GM12878 (cell line): ENCODE measurements at regions not wholly inside any gene's neighbourhood (a gene's known extent, or its start where the extent isn't known, plus 50 kb on each side); places are given as distances from the start of the nearest gene placed in this dataset.

Source experiments
- ATAC-seq: fragments of 200-7000 bp; cut with Tn5 transposase; 3 replicates; pipeline ENCODE4 v1.9.1; 2020; ENCODE audit warnings: mild to moderate bottlenecking, moderate library complexity
- BruUV-seq: library from RNA; stranded (reverse); fragments of 400-500 nt; replicated peaks from 2 replicates; lab custom pipeline; 2021; lab: Mats Ljungman, UMichigan
- CTCF ChIA-PET: fragments of 300-600 bp; sonication (Branson Sonifier 250); formaldehyde crosslinking; extraction: SDS; loops from one replicate; lab custom pipeline; 2021; ENCODE audit warnings: inconsistent platforms; lab: Yijun Ruan, JAX
- POLR2A ChIA-PET: fragments of 350-600 bp; formaldehyde crosslinking; extraction: SDS; loops from one replicate; lab custom pipeline; 2021; ENCODE audit warnings: inconsistent platforms; lab: Charles Lee
- RAD21 ChIA-PET: fragments of 300-600 bp; sonication (Branson Sonifier 250); formaldehyde crosslinking; loops from one replicate; lab custom pipeline; 2023; ENCODE audit warnings: antibody characterized with exemption; ENCODE audit not compliant: unreplicated experiment; lab: Charles Lee
- SMC1A ChIA-PET: fragments of 300-600 bp; sonication (Branson Sonifier 250); formaldehyde crosslinking; loops from one replicate; lab custom pipeline; 2023; ENCODE audit not compliant: unreplicated experiment, uncharacterized antibody; lab: Charles Lee
- DNase-seq: peaks from one replicate; pipeline ENCODE4 v3.0.0-alpha.2; 2011; ENCODE audit warnings: low read depth, low spot score
- FAIRE-seq: peaks from 3 replicates; lab custom pipeline; 2011; peaks lifted over from hg19 to GRCh38; lab: Jason Lieb, UNC
- H2AFZ ChIP-seq: 2 replicates; pipeline ENCODE4 v1.6.0; 2011; ENCODE audit warnings: low read depth, low read length, control low read depth; ENCODE audit not compliant: control insufficient read depth
- H3K27ac ChIP-seq: 2 replicates; pipeline ENCODE4 v1.5.1; 2011; ENCODE audit warnings: control low read depth; ENCODE audit not compliant: control insufficient read depth, insufficient read depth
- H3K27me3 ChIP-seq, 2 experiments: replicated peaks in 1 of 2; 2 replicates each; pipeline versions ENCODE4 v1.6.0 to v1.6.1; 2011; ENCODE audit warnings: low read length in 1 of 2; ENCODE audit not compliant: control insufficient read depth in 2 of 2, insufficient read depth in 2 of 2
- H3K36me3 ChIP-seq, 2 experiments: 2 replicates each; pipeline ENCODE4 v1.5.1; 2011; ENCODE audit warnings: low read length in 1 of 2; ENCODE audit not compliant: control insufficient read depth in 2 of 2, insufficient read depth in 2 of 2
- H3K4me1 ChIP-seq: 2 replicates; pipeline ENCODE4 v1.6.1; 2011; ENCODE audit warnings: mild to moderate bottlenecking, low read length, moderate library complexity, mixed read lengths; ENCODE audit not compliant: control insufficient read depth, insufficient read depth
- H3K4me2 ChIP-seq: 2 replicates; pipeline ENCODE4 v1.6.0; 2011; ENCODE audit warnings: control low read depth; ENCODE audit not compliant: control insufficient read depth, insufficient read depth
- H3K4me3 ChIP-seq: fragments of 200-600 bp; sonication (generic); 2 replicates; pipeline ENCODE4 v1.5.1; 2016
- H3K79me2 ChIP-seq: 2 replicates; pipeline ENCODE4 v1.6.0; 2011; ENCODE audit warnings: low read length; ENCODE audit not compliant: control insufficient read depth, insufficient read depth
- H3K9ac ChIP-seq: 2 replicates; pipeline ENCODE4 v1.8.0; 2011; ENCODE audit warnings: low read length, control low read depth, mixed read lengths; ENCODE audit not compliant: control insufficient read depth, insufficient read depth
- H3K9me3 ChIP-seq: replicated peaks from 3 replicates; pipeline ENCODE4 v1.5.1; 2011; ENCODE audit warnings: mild to moderate bottlenecking, low read length; ENCODE audit not compliant: control insufficient read depth, insufficient read depth
- H4K20me1 ChIP-seq: 2 replicates; pipeline ENCODE4 v1.6.0; 2011; ENCODE audit not compliant: control insufficient read depth, insufficient read depth
- EED ChIP-seq: sonication (generic); IDR thresholded peaks from 2 replicates; pipeline ENCODE4 v1.6.1; 2016; ENCODE audit warnings: antibody characterized with exemption, low read depth
- HCFC1 ChIP-seq: fragments of 150-350 bp; IDR thresholded peaks from 2 replicates; pipeline ENCODE4 v1.6.1; 2014; ENCODE audit warnings: low read length
- IKZF1 ChIP-seq: fragments of 450-650 bp; conservative IDR thresholded peaks from 2 replicates; pipeline ENCODE4 v1.6.1; 2017; ENCODE audit warnings: antibody characterized with exemption, mild to moderate bottlenecking
- MTA3 ChIP-seq: IDR thresholded peaks from 2 replicates; pipeline ENCODE4 v1.6.1; 2012; ENCODE audit warnings: low read length, inconsistent platforms, borderline replicate concordance
- MYB ChIP-seq: fragments of 150-350 bp; IDR thresholded peaks from 2 replicates; pipeline ENCODE4 v1.6.1; 2014; ENCODE audit warnings: mild to moderate bottlenecking, low read depth, low read length, borderline replicate concordance
- WGBS: methylation state at CpG from one replicate; pipeline ENCODE4 v1.1.6; 2016; ENCODE audit warnings: low lambda C conversion rate; ENCODE audit not compliant: insufficient replicate concordance, insufficient coverage; ENCODE audit errors: missing lambda C conversion rate; 5-methylcytosine and 5-hydroxymethylcytosine counted together
- in situ Hi-C: fragments of 300-500 bp; cut with MboI; formaldehyde crosslinking; loops from 9 replicates; pipeline ENCODE4 v1.14.3; 2018; ENCODE audit warnings: mixed read lengths
- intact Hi-C: fragments of 100-400 bp; cut with micrococcal nuclease; formaldehyde crosslinking; loops from one replicate; pipeline ENCODE4 v1.14.2; 2022; ENCODE audit not compliant: unreplicated experiment
- TF ChIP-seq, protein P1 (sequence below): fragments of 450-650 bp; IDR thresholded peaks from 2 replicates; pipeline ENCODE4 v1.6.1; 2017; ENCODE audit warnings: antibody characterized with exemption, mild to moderate bottlenecking, moderate library complexity
- TF ChIP-seq, protein P2 (sequence below): fragments of 150-350 bp; IDR thresholded peaks from 2 replicates; pipeline ENCODE4 v1.6.1; 2014; ENCODE audit warnings: mild to moderate bottlenecking, low read depth, low read length

DNA sequence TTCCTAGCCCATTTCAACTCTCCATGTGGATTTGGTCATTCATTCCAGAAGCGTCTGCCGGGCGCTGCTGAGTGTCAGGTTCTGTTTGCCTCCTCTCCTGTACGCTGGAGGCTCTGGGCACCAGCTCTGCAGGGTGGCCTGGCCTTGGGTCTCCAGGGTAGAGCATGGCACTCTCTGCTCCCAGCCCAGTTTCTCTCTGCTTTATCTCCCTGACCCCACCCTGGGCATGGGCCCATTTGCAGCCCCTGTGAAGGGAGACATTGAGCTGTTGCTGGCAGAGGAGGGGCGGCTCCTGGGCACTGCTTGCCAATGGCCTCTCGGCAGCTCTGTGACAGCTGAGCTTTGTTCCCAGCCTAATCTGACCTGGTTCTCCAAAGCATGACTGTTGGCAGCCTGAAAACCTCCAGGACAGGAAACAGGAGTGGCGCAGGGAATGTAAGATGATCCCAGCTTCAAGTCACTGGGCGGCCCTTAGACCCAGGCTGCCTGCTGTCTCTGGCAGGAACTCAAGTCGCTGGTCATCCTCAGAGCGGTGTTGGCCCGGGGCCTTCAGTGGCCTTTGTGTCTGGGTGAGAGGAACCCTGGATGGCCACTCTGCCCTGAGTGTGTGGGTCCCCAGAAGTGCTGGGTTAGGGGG is 146.8 kb downstream of the SEC14L1 start:
- no peak overlapping the region for H3K4me2 ChIP-seq

More for the DNA sequence above, 146.8 kb downstream of the SEC14L1 start:
- Histone ChIP-seq H2AFZ (no peak overlapping the region), H3K79me2 (peaks cover 5% of the 10 kb centered on the region), H3K4me3 (no peak overlapping the region), H4K20me1 (no peaks in the 10 kb centered on the region), H3K27ac (no peak overlapping the region), H3K36me3 (no peaks in the 10 kb centered on the region), H3K4me1 (peaks cover 7% of the 10 kb centered on the region; the same call in 1 of the 2 replicates), H3K9me3 (no peaks in the 10 kb centered on the region), H3K27me3 (no peaks in the 10 kb centered on the region), H3K9ac (no peak overlapping the region)
- TF ChIP-seq IKZF1 = no peak
- TF ChIP-seq, protein P1, sequence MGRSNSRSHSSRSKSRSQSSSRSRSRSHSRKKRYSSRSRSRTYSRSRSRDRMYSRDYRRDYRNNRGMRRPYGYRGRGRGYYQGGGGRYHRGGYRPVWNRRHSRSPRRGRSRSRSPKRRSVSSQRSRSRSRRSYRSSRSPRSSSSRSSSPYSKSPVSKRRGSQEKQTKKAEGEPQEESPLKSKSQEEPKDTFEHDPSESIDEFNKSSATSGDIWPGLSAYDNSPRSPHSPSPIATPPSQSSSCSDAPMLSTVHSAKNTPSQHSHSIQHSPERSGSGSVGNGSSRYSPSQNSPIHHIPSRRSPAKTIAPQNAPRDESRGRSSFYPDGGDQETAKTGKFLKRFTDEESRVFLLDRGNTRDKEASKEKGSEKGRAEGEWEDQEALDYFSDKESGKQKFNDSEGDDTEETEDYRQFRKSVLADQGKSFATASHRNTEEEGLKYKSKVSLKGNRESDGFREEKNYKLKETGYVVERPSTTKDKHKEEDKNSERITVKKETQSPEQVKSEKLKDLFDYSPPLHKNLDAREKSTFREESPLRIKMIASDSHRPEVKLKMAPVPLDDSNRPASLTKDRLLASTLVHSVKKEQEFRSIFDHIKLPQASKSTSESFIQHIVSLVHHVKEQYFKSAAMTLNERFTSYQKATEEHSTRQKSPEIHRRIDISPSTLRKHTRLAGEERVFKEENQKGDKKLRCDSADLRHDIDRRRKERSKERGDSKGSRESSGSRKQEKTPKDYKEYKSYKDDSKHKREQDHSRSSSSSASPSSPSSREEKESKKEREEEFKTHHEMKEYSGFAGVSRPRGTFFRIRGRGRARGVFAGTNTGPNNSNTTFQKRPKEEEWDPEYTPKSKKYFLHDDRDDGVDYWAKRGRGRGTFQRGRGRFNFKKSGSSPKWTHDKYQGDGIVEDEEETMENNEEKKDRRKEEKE = no peak
- TF ChIP-seq, protein P2, sequence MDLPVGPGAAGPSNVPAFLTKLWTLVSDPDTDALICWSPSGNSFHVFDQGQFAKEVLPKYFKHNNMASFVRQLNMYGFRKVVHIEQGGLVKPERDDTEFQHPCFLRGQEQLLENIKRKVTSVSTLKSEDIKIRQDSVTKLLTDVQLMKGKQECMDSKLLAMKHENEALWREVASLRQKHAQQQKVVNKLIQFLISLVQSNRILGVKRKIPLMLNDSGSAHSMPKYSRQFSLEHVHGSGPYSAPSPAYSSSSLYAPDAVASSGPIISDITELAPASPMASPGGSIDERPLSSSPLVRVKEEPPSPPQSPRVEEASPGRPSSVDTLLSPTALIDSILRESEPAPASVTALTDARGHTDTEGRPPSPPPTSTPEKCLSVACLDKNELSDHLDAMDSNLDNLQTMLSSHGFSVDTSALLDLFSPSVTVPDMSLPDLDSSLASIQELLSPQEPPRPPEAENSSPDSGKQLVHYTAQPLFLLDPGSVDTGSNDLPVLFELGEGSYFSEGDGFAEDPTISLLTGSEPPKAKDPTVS = no peak
- no peak for TF ChIP-seq MTA3
- TF ChIP-seq MYB = no peak
- no peak for TF ChIP-seq HCFC1
- no peak for TF ChIP-seq EED
- 90% methylated on average over 11 of the region's 11 CpGs for WGBS
- POLR2A ChIA-PET = no interaction called here
- DNase-seq (no peak), ATAC-seq (no peak), FAIRE-seq (no peak)
- intact Hi-C loops = no loop called here
- in situ Hi-C loops = no loop called here
- CTCF ChIA-PET = no interaction called here
- RAD21 ChIA-PET = no interaction called here
- SMC1A ChIA-PET = no interaction called here
- no TSS peak for BruUV-seq
